GM19351 (cell line): ENCODE measurements at regions not wholly inside any gene's neighbourhood (a gene's known extent, or its start where the extent isn't known, plus 50 kb on each side); places are given as distances from the start of the nearest gene placed in this dataset.
"Not testable (repeated sequence)": the region's sequence is repeated elsewhere in the genome, so short reads cannot be mapped to it uniquely, and the experiment has no call there.

Experiments used
- ATAC-seq: cut with Tn5 transposase; IDR thresholded peaks from one replicate; pipeline ENCODE4 v1.9.1; 2021; ENCODE audit warnings: mild to moderate bottlenecking, moderate library complexity; ENCODE audit not compliant: unreplicated experiment

DNA sequence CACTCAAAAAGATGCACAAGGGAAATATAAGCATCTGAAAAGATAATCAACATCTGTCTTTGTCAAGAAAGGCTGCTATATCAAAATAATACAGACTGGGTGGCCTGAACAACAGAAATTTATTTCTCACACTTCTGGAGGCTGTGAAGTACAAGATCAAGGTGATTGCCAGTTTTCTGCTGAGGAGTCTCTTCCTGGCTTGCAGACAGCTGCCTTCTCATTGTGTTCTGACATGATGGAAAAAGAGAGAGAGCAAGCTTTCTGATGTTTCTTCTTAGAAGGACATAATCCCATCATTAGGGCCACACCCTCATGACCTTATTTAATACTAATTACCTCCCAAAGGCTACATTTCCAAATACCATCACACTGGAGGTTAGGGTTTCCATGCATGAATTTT, 1573.3 kb downstream of the SI start:
- ATAC-seq, result no peak

DNA sequence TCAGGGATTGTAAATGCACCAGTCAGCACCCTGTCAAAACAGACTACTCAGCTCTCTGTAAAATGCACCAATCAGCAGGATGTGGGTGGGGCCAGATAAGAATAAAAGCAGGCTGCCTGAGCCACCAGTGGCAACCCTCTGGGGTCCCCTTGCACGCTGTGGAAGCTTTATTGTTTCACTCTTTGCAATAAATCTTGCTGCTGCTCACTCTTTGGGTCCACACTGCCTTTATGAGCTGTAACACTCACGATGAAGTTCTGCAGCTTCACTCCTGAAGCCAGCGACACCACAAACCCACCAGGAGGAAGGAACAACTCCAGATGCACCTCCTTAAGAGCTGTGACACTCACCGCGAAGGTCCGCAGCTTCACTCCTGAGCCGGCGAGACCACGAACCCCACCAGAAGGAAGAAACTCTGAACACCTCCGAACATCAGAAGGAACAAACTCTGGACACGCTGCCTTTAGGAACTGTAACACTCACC, 1578.5 kb downstream of the SI start:
- ATAC-seq, result not testable (repeated sequence)

DNA sequence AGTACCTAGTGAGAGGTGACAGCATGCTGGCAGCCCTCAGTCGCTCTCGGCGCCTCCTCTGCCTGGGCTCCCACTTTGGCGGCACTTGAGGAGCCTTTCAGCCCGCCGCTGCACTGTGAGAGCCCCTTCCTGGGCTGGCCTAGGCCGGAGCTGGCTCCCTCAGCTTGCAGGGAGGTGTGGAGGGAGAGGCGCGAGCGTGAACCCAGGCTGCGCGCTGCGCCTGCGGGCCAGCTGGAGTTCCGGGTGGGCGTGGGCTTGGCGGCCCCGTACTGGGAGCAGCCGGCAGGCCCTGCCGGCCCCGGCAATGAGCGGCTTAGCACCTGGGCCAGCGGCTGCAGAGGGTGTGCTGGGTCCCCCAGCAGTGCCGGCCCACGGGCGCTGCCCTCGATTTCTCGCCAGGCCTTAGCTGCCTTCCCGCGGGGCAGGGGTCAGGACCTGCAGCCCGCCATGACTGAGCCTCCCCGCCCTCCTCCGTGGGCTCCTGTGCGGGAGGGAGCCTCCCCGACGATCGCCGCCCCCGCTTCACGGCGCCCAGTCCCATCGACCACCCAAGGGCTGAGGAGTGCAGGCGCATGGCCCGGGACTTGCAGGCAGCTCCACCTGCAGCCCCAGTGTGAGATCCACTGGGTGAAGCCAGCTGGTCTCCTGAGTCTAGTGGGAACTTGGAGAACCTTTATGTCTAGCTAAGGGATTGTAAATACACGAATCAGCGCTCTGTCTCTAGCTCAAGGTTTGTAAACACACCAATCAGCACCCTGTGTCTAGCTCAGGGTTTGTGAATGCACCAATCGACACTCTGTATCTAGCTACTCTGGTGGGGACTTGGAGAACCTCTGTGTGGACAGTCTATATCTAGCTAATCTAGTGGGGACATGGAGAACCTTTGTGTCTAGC, 1579.2 kb downstream of the SI start:
- ATAC-seq, result not testable (repeated sequence)

DNA sequence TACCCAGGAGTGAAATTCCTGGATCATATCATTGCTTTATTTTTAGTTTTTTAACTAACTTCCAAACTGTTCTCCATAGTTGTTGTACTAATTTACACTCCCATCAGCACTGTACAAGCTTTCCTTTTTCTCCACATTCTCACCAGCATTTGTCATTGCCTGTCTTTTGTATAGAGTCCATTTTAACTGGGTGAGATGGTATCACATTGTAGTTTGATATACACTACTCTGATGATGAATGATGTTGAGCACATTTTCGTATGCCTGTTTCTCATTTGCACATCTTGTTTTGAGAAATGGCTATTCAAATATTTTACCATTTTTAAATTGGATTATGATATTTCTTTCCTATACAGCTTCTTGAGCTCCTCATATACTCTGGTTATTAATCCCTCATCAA, 1586.6 kb downstream of the SI start:
- no peak for ATAC-seq

DNA sequence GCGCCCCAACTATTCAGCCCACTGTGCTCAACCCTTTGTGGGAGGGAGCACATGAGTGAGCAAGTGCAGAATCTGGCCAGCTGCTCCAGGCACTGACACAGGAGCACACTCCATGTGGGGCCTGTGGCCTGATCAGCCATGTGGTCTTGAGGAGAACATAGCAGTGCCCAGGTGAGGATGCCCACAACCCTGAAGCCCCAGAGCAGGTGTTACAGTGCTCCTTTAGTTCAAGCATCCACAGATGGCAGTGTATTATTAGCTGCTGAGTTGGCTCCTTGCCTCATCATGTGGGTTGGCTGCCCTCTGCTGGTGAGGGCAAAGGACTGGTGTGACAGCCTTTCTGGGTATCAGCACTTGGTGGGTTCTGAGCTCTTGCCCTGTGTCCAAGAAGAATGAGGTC, 1588.2 kb downstream of the SI start:
- peak; percentile 96 for ATAC-seq

DNA sequence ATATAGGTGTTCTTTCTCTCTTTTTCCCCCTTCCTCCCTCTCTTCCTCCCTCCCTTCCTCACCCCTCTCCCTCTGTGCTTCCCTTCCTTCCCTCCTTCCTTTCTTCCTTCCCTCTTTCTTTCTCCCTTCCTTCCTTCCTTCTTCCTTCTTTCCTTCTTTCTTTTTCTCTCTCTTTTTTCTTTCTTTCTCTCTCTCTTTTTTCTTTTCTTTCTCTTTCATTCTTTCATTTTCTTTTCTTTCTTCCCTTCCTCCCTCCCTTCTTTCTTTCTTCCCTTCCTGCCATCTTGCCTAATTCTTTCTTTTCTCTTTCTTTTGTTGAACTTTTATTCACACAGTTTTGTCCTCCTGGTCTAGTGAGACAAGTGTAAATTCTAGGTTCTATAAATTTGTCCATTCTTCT, 1595.6 kb downstream of the SI start:
- ATAC-seq, result no peak

DNA sequence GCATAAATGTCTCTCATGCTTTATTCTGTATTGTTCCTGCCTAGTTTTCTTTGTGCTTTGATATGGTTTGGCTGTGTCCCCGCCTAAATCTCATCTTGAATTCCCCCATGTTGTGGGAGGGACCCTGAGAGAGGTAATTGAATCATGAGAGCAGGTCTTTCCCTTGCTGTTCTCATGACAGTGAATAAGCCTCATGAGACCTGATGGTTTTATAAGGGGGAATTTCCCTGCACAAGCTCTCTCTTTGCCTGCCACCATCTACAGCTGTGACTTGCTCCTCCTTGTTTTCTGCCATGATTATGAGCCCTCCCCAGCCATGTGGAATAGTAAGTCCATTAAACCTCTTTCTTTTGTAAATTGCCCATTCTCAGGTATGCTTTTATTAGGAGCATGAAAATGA, 1596.6 kb downstream of the SI start:
- no peak for ATAC-seq

DNA sequence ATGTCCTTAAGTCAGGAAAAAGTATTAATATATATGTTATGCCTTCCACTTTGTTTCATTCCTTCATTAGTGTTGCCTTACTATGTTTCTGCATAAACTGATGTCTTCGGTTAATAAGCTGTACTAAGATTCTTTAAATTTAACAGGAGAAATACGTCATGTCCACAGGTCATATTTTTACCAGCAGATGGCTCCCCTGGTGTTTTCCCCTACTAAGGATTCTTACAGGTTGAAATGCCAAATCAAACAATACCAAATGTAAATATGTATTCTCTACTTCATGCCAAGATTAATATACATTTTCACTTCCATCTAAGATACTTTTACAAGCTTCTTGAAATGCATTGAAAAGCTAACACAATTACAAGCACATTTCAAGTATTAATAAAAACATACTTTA, 1602.1 kb downstream of the SI start:
- no peak for ATAC-seq

- ATAC-seq, result no peak
Observed at GRCh38 chr3:163474766-163475165, 1603.5 kb downstream of the SI start.

GRCh38 chr3:163468531-163469335, 1609.6 kb downstream of the SI start:
- ATAC-seq, result no peak

DNA sequence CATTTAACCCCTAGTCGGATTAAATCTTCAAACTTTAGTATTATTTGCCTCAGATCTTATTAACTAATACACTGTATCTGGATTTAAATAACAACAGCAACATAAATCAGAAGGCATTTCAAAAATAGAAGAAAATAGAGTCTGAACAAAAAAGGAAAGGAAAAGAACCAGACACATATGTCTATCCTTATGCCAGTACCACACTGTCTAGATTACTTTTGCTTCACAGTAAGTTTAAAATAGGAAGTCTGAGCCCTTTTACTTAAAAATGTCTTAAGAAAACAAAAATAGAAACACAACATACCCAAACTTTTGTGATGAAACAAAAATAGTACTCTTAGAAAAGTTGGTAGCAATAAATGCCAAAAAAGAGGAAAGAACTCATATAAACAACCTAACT, 1615.8 kb downstream of the SI start:
- ATAC-seq, result no peak

DNA sequence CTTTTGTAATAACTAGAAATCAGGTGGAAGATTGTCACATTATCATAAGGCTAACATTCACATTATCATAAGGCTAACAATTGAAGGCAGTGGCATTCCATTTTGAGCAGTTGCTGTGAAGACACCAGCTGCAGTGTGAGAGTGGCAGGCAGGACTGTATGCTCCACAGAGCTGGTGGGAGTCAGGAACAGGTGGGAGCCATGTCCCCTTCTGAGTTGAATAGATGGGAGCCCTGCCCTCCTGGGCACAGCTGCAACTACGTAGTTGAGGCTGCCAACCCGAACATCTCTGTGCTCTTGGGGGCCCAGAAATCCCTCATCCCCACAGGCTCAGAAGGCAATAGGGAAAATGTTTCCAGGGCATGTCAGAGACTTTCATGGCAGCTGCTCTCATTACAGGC, 1627.6 kb downstream of the SI start:
- no peak for ATAC-seq

GRCh38 chr3:163438760-163439159, 1639.5 kb downstream of the SI start:
- no peak for ATAC-seq

- ATAC-seq, result no peak
Observed at GRCh38 chr3:163422671-163423070, 1655.6 kb downstream of the SI start.

GRCh38 chr3:163391407-163392181, 1686.7 kb downstream of the SI start:
- no peak for ATAC-seq

DNA sequence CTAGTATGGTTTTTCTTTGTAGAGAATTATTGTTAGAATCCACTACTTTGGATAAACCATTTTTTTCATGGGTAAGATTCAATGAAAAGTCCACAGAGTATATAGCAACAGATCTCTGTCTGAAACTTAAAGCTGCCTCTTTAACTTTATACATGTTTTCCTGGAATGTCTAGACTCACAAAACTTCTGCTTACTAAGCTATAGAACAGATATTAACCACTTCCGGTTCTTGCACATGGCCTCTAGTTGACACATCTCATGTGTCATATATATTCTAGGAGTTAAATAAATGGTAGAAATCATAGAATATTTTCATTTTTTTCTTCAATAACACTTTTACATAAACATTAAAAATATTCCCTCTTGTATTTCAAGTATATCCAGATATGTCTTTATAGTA, 1693.9 kb downstream of the SI start:
- no peak for ATAC-seq

GRCh38 chr3:163382183-163382582, 1696.1 kb downstream of the SI start:
- ATAC-seq, result no peak

DNA sequence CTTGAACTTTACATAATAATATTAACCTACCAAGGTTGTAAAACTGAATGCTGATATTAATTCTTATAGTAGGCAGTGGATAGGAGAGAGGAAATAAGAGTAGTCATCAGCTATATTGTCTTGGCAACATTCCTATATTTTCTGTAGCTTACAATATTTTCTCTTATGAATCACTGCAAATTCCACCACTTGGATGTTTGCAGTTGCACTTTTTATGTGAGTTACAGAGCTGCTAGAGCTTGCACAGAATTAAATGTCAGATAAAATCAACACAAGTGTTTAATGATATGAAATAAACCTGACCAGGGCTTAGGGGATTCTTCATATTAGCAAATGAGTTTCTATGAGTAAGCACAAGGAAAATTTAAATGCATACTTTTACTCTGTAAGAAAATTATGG, 1710.1 kb downstream of the SI start:
- no peak for ATAC-seq

DNA sequence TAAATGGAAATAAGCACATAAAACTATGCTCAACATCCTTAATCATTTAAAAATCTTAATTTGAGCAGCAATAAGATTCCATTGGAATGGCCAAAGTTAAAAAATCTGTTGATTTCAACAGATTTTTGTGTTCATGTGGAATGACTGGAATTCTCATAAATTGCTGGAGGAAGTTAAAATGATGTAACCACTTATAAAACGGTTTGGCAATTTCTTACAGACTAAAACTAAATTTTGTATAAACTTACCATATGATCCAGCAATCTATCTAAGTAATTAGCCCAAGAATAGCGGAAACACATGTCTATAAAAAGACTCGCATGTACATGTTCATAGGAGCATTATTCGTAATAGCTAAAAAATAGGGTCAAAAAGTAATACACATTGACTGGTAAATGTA, 1713.6 kb downstream of the SI start:
- ATAC-seq, result no peak

DNA sequence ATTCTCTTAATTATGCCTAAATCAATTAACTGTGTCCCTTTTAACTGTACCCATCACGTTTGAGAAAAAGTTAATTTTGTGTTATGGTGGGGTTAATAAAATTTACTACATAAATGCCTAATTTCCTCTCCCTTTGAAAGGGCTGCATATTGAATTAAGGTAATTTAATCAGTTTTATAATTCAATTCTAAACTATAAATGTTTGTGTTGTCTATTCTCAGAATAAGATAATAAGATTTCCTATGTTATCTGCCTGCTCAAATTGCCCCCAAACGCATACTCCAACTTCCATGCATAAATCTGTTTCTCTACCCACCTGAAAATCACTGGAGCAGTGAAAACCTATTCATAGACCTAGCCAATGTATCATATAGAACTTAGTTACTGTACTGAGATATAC, 1716.1 kb downstream of the SI start:
- no peak for ATAC-seq

DNA sequence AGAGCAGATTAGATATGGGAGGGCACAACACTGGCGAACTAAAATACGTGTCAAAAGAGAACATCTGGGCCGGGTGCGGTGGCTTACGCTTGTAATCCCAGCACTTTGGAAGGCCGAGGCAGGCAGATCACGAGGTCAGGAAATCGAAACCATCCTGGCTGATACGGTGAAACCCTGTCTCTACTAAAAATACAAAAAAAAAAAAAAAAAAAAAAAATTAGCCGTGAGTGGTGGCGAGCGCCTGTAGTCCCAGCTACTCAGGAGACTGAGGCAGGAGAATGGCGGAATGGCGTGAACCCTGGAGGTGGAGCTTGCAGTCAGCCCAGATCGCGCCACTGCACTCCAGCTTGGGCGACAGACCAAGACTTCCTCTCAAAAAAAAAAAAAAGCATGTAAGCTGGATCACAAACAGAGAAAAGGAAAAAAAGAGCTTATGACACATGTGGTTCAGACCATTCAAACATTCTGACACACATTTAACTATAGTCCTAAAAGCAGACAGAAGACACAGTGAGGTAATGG, 1716.9 kb downstream of the SI start:
- ATAC-seq, result not testable (repeated sequence)
